Sigmoid colon (tissue), 4 donors: ENCODE measurements at regions not wholly inside any gene's neighbourhood (a gene's known extent, or its start where the extent isn't known, plus 50 kb on each side); places are given as distances from the start of the nearest gene placed in this dataset.
"Not testable (repeated sequence)": the region's sequence is repeated elsewhere in the genome, so short reads cannot be mapped to it uniquely, and the experiment has no call there.

ENCODE experiments used
- EP300 ChIP-seq, 4 donors: sonication (generic); formaldehyde crosslinking; IDR thresholded peaks; one replicate each; pipeline ENCODE4 v1.6.1; 2017; ENCODE audit warnings: antibody characterized with exemption in 4 of 4
- POLR2AphosphoS5 ChIP-seq, 4 donors: sonication (generic); formaldehyde crosslinking; IDR thresholded peaks; one replicate each; pipeline ENCODE4 v1.6.1; 2017; ENCODE audit warnings: antibody characterized with exemption in 4 of 4
- TF ChIP-seq, protein P1 (sequence below), 4 experiments: fragments of 450-650 bp in 3 of 4; fragments of 200-600 bp in 1 of 4; IDR thresholded peaks; one replicate each; pipeline ENCODE4 v1.5.1; 2016 to 2019; ENCODE audit warnings: antibody characterized with exemption in 4 of 4, mild to moderate bottlenecking in 3 of 4, moderate library complexity in 2 of 4

DNA sequence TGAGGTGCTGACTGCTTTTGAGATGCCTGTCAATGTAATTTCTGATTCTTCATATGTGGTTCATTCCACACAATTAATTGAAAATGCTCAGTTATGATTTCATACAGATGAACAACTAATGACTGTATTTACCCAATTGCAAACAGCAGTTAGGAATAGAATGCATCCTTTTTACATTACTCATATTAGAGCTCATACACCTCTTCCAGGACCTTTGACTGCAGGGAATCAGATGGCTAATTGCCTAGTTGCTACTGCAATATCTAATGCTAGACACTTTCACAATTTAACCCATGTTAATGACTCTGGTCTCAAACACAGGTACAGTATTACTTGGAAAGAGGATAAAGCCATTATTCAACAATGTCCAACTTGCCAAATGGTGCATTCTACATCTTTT lies 141.9 kb upstream of the ZNF91 start:
- TF ChIP-seq, protein P1, sequence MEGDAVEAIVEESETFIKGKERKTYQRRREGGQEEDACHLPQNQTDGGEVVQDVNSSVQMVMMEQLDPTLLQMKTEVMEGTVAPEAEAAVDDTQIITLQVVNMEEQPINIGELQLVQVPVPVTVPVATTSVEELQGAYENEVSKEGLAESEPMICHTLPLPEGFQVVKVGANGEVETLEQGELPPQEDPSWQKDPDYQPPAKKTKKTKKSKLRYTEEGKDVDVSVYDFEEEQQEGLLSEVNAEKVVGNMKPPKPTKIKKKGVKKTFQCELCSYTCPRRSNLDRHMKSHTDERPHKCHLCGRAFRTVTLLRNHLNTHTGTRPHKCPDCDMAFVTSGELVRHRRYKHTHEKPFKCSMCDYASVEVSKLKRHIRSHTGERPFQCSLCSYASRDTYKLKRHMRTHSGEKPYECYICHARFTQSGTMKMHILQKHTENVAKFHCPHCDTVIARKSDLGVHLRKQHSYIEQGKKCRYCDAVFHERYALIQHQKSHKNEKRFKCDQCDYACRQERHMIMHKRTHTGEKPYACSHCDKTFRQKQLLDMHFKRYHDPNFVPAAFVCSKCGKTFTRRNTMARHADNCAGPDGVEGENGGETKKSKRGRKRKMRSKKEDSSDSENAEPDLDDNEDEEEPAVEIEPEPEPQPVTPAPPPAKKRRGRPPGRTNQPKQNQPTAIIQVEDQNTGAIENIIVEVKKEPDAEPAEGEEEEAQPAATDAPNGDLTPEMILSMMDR (IDR thresholded peaks at IDR 0.05), result not testable (repeated sequence)
- not testable (repeated sequence) for TF ChIP-seq EP300, POLR2AphosphoS5 (IDR thresholded peaks at IDR 0.05)
